IMR-90 (cell line): ENCODE measurements at regions not wholly inside any gene's neighbourhood (a gene's known extent, or its start where the extent isn't known, plus 50 kb on each side); places are given as distances from the start of the nearest gene placed in this dataset.

Source experiments
- ATAC-seq: fragments of 200-7000 bp; cut with Tn5 transposase; 2 replicates; pipeline ENCODE4 v1.9.1; 2020; ENCODE audit warnings: low read depth, mild to moderate bottlenecking, moderate library complexity
- BruUV-seq: library from RNA; stranded (reverse); fragments of 400-500 nt; replicated peaks from 2 replicates; lab custom pipeline; 2021; lab: Mats Ljungman, UMichigan
- CTCF ChIA-PET: fragments of 300-600 bp; formaldehyde crosslinking; extraction: SDS; loops from one replicate; lab custom pipeline; 2021; ENCODE audit warnings: antibody characterized with exemption; lab: Yijun Ruan, JAX
- POLR2A ChIA-PET: fragments of 300-600 bp; sonication (Branson Sonifier 250); formaldehyde crosslinking; loops from one replicate; lab custom pipeline; 2022; ENCODE audit warnings: antibody characterized with exemption; ENCODE audit not compliant: unreplicated experiment; lab: Charles Lee
- DNase-seq: peaks from one replicate; pipeline ENCODE4 v3.0.0; 2013
- H2AFZ ChIP-seq: replicated peaks from 2 replicates; pipeline ENCODE3; 2013; ENCODE audit warnings: low read length, mild to moderate bottlenecking; ENCODE audit not compliant: poor library complexity
- H2AK5ac ChIP-seq: 2 replicates; pipeline ENCODE4 v1.6.1; 2013; ENCODE audit warnings: low read depth, low read length, inconsistent platforms
- H2AK9ac ChIP-seq: replicated peaks from 2 replicates; pipeline ENCODE3; 2013; ENCODE audit warnings: mild to moderate bottlenecking, low read depth, low read length, moderate library complexity; ENCODE audit not compliant: poor library complexity
- H2BK120ac ChIP-seq: 2 replicates; pipeline ENCODE4 v1.6.1; 2013; ENCODE audit warnings: low read depth, low read length, inconsistent platforms
- H2BK15ac ChIP-seq: 3 replicates; pipeline ENCODE4 v1.6.1; 2013; ENCODE audit warnings: low read depth, low read length, inconsistent platforms
- H2BK20ac ChIP-seq: 2 replicates; pipeline ENCODE4 v1.6.1; 2013; ENCODE audit warnings: low read depth, mild to moderate bottlenecking, inconsistent platforms, low read length, moderate library complexity
- H2BK5ac ChIP-seq: 2 replicates; pipeline ENCODE4 v1.6.1; 2013; ENCODE audit warnings: mild to moderate bottlenecking, low read depth, low read length, inconsistent platforms; ENCODE audit not compliant: poor library complexity, severe bottlenecking
- H3K14ac ChIP-seq: replicated peaks from 2 replicates; pipeline ENCODE4 v1.6.1; 2013; ENCODE audit warnings: low read depth, low read length, inconsistent platforms
- H3K18ac ChIP-seq: 2 replicates; pipeline ENCODE4 v1.6.1; 2013; ENCODE audit warnings: low read depth, low read length, control low read depth
- H3K23ac ChIP-seq: 2 replicates; pipeline ENCODE4 v1.6.1; 2013; ENCODE audit warnings: low read depth, low read length, inconsistent platforms
- H3K27ac ChIP-seq: 2 replicates; pipeline ENCODE4 v1.5.1; 2013; ENCODE audit warnings: mild to moderate bottlenecking, control low read depth, low read length; ENCODE audit not compliant: insufficient read depth
- H3K27me3 ChIP-seq: 2 replicates; pipeline ENCODE4 v1.6.1; 2013; ENCODE audit warnings: low read length; ENCODE audit not compliant: control insufficient read depth, insufficient read depth
- H3K36me3 ChIP-seq: 2 replicates; pipeline ENCODE4 v1.6.1; 2013; ENCODE audit warnings: low read length, mixed read lengths; ENCODE audit not compliant: control insufficient read depth, insufficient read depth
- H3K4ac ChIP-seq: 2 replicates; pipeline ENCODE4 v1.6.1; 2013; ENCODE audit warnings: low read depth, low read length, inconsistent platforms
- H3K4me1 ChIP-seq: 2 replicates; pipeline ENCODE4 v1.6.1; 2013; ENCODE audit warnings: low read length, mixed read lengths; ENCODE audit not compliant: control insufficient read depth, insufficient read depth
- H3K4me2 ChIP-seq: 2 replicates; pipeline ENCODE4 v1.6.1; 2013; ENCODE audit warnings: low read depth, mild to moderate bottlenecking, control low read depth, low read length, moderate library complexity
- H3K4me3 ChIP-seq: 2 replicates; pipeline ENCODE4 v1.5.1; 2013; ENCODE audit warnings: low read depth, mild to moderate bottlenecking, control low read depth, low read length, moderate library complexity; ENCODE audit not compliant: insufficient read depth
- H3K56ac ChIP-seq: 2 replicates; pipeline ENCODE4 v1.6.1; 2013; ENCODE audit warnings: low read length, inconsistent platforms; ENCODE audit not compliant: insufficient read depth; ENCODE audit errors: extremely low read depth
- H3K79me1 ChIP-seq, 2 experiments: 2 replicates each; pipeline ENCODE4 v1.6.1; 2013; ENCODE audit warnings: low read length in 2 of 2, inconsistent platforms in 1 of 2, low read depth in 1 of 2
- H3K9ac ChIP-seq: 2 replicates; pipeline ENCODE4 v1.6.1; 2013; ENCODE audit warnings: low read depth, low read length, control low read depth
- H3K9me1 ChIP-seq: 2 replicates; pipeline ENCODE4 v1.6.1; 2013; ENCODE audit warnings: low read length, inconsistent platforms; ENCODE audit not compliant: insufficient read depth
- H3K9me3 ChIP-seq: 2 replicates; pipeline ENCODE4 v1.6.1; 2013; ENCODE audit warnings: low read length; ENCODE audit not compliant: control insufficient read depth, insufficient read depth
- H4K20me1 ChIP-seq: 2 replicates; pipeline ENCODE4 v1.6.1; 2013; ENCODE audit warnings: low read length, inconsistent platforms; ENCODE audit not compliant: insufficient read depth
- H4K5ac ChIP-seq: 2 replicates; pipeline ENCODE4 v1.6.1; 2013; ENCODE audit warnings: mild to moderate bottlenecking, low read depth, low read length, control low read depth
- H4K8ac ChIP-seq, 2 experiments: 2 replicates each; pipeline ENCODE4 v1.6.1; 2013; ENCODE audit warnings: low read depth in 2 of 2, low read length in 2 of 2, control low read depth in 1 of 2, inconsistent platforms in 1 of 2
- H4K91ac ChIP-seq: 2 replicates; pipeline ENCODE4 v1.6.1; 2013; ENCODE audit warnings: low read depth, low read length, inconsistent platforms; ENCODE audit not compliant: insufficient read depth
- BHLHE40 ChIP-seq: fragments of 150-350 bp; IDR thresholded peaks from 2 replicates; pipeline ENCODE4 v1.6.1; 2016; ENCODE audit warnings: mild to moderate bottlenecking, low read depth, low read length
- CEBPB ChIP-seq: IDR thresholded peaks from 2 replicates; pipeline ENCODE4 v1.6.1; 2012; ENCODE audit warnings: low read depth, low read length, improper control_type of control experiment
- CHD1 ChIP-seq: IDR thresholded peaks from 2 replicates; pipeline ENCODE4 v1.6.1; 2012; ENCODE audit warnings: low read depth, low read length, improper control_type of control experiment
- FOS ChIP-seq: fragments of 150-350 bp; IDR thresholded peaks from 2 replicates; pipeline ENCODE4 v1.6.1; 2016; ENCODE audit warnings: low read depth, low read length
- MAFK ChIP-seq: IDR thresholded peaks from 2 replicates; pipeline ENCODE4 v1.6.1; 2012; ENCODE audit warnings: low read depth, low read length, improper control_type of control experiment
- MAZ ChIP-seq: IDR thresholded peaks from 2 replicates; pipeline ENCODE4 v1.6.1; 2012; ENCODE audit warnings: low read depth, mild to moderate bottlenecking, low read length, improper control_type of control experiment, moderate library complexity, borderline replicate concordance
- MXI1 ChIP-seq: IDR thresholded peaks from 2 replicates; pipeline ENCODE4 v1.6.1; 2012; ENCODE audit warnings: low read depth, mild to moderate bottlenecking, low read length, moderate library complexity, borderline replicate concordance
- NFE2L2 ChIP-seq: fragments of 150-350 bp; IDR thresholded peaks from 2 replicates; pipeline ENCODE4 v1.6.1; 2016; ENCODE audit warnings: low read depth, mild to moderate bottlenecking, low read length
- POLR2A ChIP-seq: IDR thresholded peaks from 2 replicates; pipeline ENCODE4 v1.6.1; 2012; ENCODE audit warnings: mild to moderate bottlenecking, low read depth, low read length
- RAD21 ChIP-seq: IDR thresholded peaks from 2 replicates; pipeline ENCODE4 v1.6.1; 2012; ENCODE audit warnings: low read length, improper control_type of control experiment
- RCOR1 ChIP-seq: IDR thresholded peaks from 2 replicates; pipeline ENCODE4 v1.6.1; 2012; ENCODE audit warnings: mild to moderate bottlenecking, low read length, improper control_type of control experiment; ENCODE audit not compliant: insufficient replicate concordance
- RFX5 ChIP-seq: IDR thresholded peaks from 2 replicates; pipeline ENCODE4 v1.8.0; 2012; ENCODE audit warnings: low read depth, mild to moderate bottlenecking, low read length, moderate library complexity
- SMC3 ChIP-seq: fragments of 150-350 bp; IDR thresholded peaks from 2 replicates; pipeline ENCODE4 v1.6.1; 2016; ENCODE audit warnings: low read depth, mild to moderate bottlenecking, antibody characterized with exemption, low read length, moderate library complexity
- WGBS, 2 experiments: methylation state at CpG; one replicate each; pipeline versions ENCODE4 v1.1.5 to v1.1.7; 2013; ENCODE audit warnings: missing lambda C conversion rate in 2 of 2; ENCODE audit not compliant: insufficient read length in 1 of 2; ENCODE audit errors: extremely low coverage in 2 of 2; 5-methylcytosine and 5-hydroxymethylcytosine counted together
- dilution Hi-C: fragments of 300-500 bp; cut with HindIII; formaldehyde crosslinking; loops from one replicate; pipeline ENCODE4 v1.14.3; 2018; ENCODE audit warnings: low sequenced_read_pairs; ENCODE audit not compliant: unreplicated experiment
- in situ Hi-C: fragments of 300-500 bp; cut with MboI; formaldehyde crosslinking; loops from 3 replicates; pipeline ENCODE4 v1.14.3; 2019; ENCODE audit warnings: low sequenced_read_pairs, inconsistent platforms, mixed read lengths
- intact Hi-C: fragments of 100-400 bp; cut with micrococcal nuclease; formaldehyde crosslinking; loops from 2 replicates; pipeline ENCODE4 v1.10.0; 2022
- TF ChIP-seq, protein P1 (sequence below): conservative IDR thresholded peaks from 2 replicates; pipeline ENCODE4 v1.5.1; 2012; ENCODE audit warnings: mild to moderate bottlenecking, low read depth, low read length, improper control_type of control experiment
- TF ChIP-seq, protein P2 (sequence below): fragments of 150-350 bp; IDR thresholded peaks from 2 replicates; pipeline ENCODE4 v1.6.1; 2017; ENCODE audit warnings: mild to moderate bottlenecking, antibody characterized with exemption, low read length, low read depth
- TF ChIP-seq, protein P3 (sequence below): fragments of 150-350 bp; IDR thresholded peaks from 2 replicates; pipeline ENCODE4 v1.6.1; 2016; ENCODE audit warnings: low read depth, mild to moderate bottlenecking, low read length, moderate library complexity, borderline replicate concordance

DNA sequence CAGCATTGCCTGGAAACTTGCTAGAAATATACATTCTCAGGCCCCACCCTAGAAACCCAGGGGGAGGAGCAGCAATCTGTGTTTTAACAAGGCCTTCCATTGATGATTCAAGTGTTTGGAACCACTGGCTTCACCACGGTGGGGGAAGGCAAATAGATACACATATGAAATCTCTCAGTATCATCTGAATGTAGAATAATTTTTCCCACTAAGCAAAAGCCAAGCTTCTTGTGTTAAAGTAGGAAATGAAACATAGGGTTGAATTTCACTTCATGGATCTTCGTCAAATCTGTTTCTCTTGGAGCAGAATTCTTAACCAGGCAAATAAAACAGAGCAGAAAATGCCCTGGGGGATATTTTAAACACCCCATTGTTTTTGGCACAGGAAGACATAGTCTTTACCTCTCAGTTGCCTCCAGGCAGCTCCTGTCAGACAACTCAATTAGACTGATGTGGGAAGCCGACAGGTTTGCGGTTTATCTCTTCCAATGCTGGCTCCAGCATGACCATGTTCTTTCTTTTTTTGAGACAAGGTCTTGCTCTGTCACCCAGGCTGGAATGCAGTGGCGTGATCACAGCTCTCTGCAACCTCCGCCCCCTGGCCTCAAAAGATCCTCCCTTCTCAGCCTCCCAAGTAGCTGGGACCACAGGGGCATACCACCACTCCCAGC lies 213.0 kb downstream of the FOXO1 start:
- ChIA-PET CTCF (no interaction called here), POLR2A (no interaction called here)
- Histone ChIP-seq H2AK5ac (no peak overlapping the region), H3K79me1 (no peaks in the 10 kb centered on the region), H2BK20ac (no peak overlapping the region), H2AK9ac (no peak overlapping the region), H4K8ac (no peak overlapping the region), H3K9me1 (no peaks in the 10 kb centered on the region), H3K4me1 (no peaks in the 10 kb centered on the region), H2BK120ac (no peak overlapping the region), H3K56ac (no peak overlapping the region), H3K18ac (no peak overlapping the region), H3K36me3 (no peaks in the 10 kb centered on the region), H4K5ac (no peak overlapping the region), H2AFZ (no peak overlapping the region), H3K27ac (no peak overlapping the region), H3K4ac (no peak overlapping the region), H4K91ac (no peak overlapping the region), H4K20me1 (no peaks in the 10 kb centered on the region), H3K9me3 (no peaks in the 10 kb centered on the region), H2BK15ac (no peak overlapping the region), H3K23ac (no peak overlapping the region), H3K27me3 (no peaks in the 10 kb centered on the region; the same call in 1 of the 2 replicates), H3K4me2 (no peak overlapping the region), H3K9ac (no peak overlapping the region), H3K14ac (no peak overlapping the region), H2BK5ac (no peak overlapping the region), H3K4me3 (no peak overlapping the region)
- in situ Hi-C loops = no loop called here
- dilution Hi-C loops = no loop called here
- DNase-seq (peak; percentile 8), ATAC-seq (no peak)
- TF ChIP-seq SMC3 (no peak), MAFK (no peak), RCOR1 (no peak), RFX5 (no peak), MAZ (no peak), BHLHE40 (no peak), MXI1 (no peak), NFE2L2 (no peak), CHD1 (no peak), FOS (no peak), CEBPB (no peak), POLR2A (no peak), RAD21 (no peak)
- TF ChIP-seq, protein P1, sequence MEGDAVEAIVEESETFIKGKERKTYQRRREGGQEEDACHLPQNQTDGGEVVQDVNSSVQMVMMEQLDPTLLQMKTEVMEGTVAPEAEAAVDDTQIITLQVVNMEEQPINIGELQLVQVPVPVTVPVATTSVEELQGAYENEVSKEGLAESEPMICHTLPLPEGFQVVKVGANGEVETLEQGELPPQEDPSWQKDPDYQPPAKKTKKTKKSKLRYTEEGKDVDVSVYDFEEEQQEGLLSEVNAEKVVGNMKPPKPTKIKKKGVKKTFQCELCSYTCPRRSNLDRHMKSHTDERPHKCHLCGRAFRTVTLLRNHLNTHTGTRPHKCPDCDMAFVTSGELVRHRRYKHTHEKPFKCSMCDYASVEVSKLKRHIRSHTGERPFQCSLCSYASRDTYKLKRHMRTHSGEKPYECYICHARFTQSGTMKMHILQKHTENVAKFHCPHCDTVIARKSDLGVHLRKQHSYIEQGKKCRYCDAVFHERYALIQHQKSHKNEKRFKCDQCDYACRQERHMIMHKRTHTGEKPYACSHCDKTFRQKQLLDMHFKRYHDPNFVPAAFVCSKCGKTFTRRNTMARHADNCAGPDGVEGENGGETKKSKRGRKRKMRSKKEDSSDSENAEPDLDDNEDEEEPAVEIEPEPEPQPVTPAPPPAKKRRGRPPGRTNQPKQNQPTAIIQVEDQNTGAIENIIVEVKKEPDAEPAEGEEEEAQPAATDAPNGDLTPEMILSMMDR = no peak
- TF ChIP-seq, protein P2, sequence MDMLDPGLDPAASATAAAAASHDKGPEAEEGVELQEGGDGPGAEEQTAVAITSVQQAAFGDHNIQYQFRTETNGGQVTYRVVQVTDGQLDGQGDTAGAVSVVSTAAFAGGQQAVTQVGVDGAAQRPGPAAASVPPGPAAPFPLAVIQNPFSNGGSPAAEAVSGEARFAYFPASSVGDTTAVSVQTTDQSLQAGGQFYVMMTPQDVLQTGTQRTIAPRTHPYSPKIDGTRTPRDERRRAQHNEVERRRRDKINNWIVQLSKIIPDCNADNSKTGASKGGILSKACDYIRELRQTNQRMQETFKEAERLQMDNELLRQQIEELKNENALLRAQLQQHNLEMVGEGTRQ = no peak
- TF ChIP-seq, protein P3, sequence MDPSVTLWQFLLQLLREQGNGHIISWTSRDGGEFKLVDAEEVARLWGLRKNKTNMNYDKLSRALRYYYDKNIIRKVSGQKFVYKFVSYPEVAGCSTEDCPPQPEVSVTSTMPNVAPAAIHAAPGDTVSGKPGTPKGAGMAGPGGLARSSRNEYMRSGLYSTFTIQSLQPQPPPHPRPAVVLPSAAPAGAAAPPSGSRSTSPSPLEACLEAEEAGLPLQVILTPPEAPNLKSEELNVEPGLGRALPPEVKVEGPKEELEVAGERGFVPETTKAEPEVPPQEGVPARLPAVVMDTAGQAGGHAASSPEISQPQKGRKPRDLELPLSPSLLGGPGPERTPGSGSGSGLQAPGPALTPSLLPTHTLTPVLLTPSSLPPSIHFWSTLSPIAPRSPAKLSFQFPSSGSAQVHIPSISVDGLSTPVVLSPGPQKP = no peak
- no TSS peak for BruUV-seq
- no CpG with 5 or more reads among the region's 6 CpGs for WGBS, 2 experiments
- intact Hi-C loops = no loop called here
